ENCODE measurements at regions not wholly inside any gene's neighbourhood (a gene's known extent, or its start where the extent isn't known, plus 50 kb on each side); places are given as distances from the start of the nearest gene placed in this dataset.

- TF ChIP-seq CTCF (IDR thresholded peaks at IDR 0.05; ENCODE audit: unreplicated experiment), result no peak
- Mint-ChIP-seq H3K36me3 (ENCODE audit: insufficient read depth, unreplicated experiment) (no peaks in the 10 kb centered on the region), H3K4me1 (ENCODE audit: low read depth, unreplicated experiment) (no peaks in the 10 kb centered on the region), H3K9me3 (ENCODE audit: low read depth, unreplicated experiment) (no peaks in the 10 kb centered on the region), H3K27ac (ENCODE audit: unreplicated experiment) (no peak overlapping the region), H3K27me3 (ENCODE audit: unreplicated experiment) (no peaks in the 10 kb centered on the region), H3K4me3 (ENCODE audit: low read depth, unreplicated experiment) (no peak overlapping the region)
- no TSS peak for BruUV-seq (replicated peaks)
- intact Hi-C loops (cut with micrococcal nuclease; ENCODE audit: unreplicated experiment), result no loop called here
- no peak for DNase-seq
- CTCF ChIA-PET, result interaction anchor here (1.7 kb wide), 1 partner anchor 22 kb away, joined by 3 read pairs; no protein-coding TSS in a partner anchor
Observed at GRCh38 chr6:21965016-21965415, 331.8 kb downstream of the PRL start.

GRCh38 chr6:21965953-21966539 is 330.8 kb downstream of the PRL start:
- H3K9me3 Mint-ChIP-seq (ENCODE audit: low read depth, unreplicated experiment), result no peaks in the 10 kb centered on the region
- H3K27ac Mint-ChIP-seq (ENCODE audit: unreplicated experiment), result no peak overlapping the region
- no peaks in the 10 kb centered on the region for H3K36me3 Mint-ChIP-seq (ENCODE audit: insufficient read depth, unreplicated experiment)
- CTCF ChIA-PET, result no interaction called here
- no peaks in the 10 kb centered on the region for H3K27me3 Mint-ChIP-seq (ENCODE audit: unreplicated experiment)
- no peak for TF ChIP-seq CTCF (IDR thresholded peaks at IDR 0.05; ENCODE audit: unreplicated experiment)
- no TSS peak for BruUV-seq (replicated peaks)
- no peak for DNase-seq
- H3K4me3 Mint-ChIP-seq (ENCODE audit: low read depth, unreplicated experiment), result no peak overlapping the region
- no peaks in the 10 kb centered on the region for H3K4me1 Mint-ChIP-seq (ENCODE audit: low read depth, unreplicated experiment)
- intact Hi-C loops (cut with micrococcal nuclease; ENCODE audit: unreplicated experiment), result no loop called here

- Mint-ChIP-seq H3K4me1 (ENCODE audit: low read depth, unreplicated experiment) (peaks cover 6% of the 10 kb centered on the region), H3K27ac (ENCODE audit: unreplicated experiment) (no peak overlapping the region)
- BruUV-seq (replicated peaks), result no TSS peak
Observed at GRCh38 chr6:21967056-21967974, 329.5 kb downstream of the PRL start.

GRCh38 chr6:21968411-21968810 is 328.4 kb downstream of the PRL start:
- no peak overlapping the region for H3K4me3 Mint-ChIP-seq (ENCODE audit: low read depth, unreplicated experiment)
- H3K4me1 Mint-ChIP-seq (ENCODE audit: low read depth, unreplicated experiment), result peaks cover 6% of the 10 kb centered on the region
- CTCF ChIA-PET, result interaction anchor here (1.3 to 1.8 kb wide), 2 partner anchors 13 to 18 kb away, joined by 6 read pairs; no protein-coding TSS in a partner anchor
- H3K27me3 Mint-ChIP-seq (ENCODE audit: unreplicated experiment), result no peaks in the 10 kb centered on the region
- no TSS peak for BruUV-seq (replicated peaks)
- no peak for DNase-seq
- no peak for TF ChIP-seq CTCF (IDR thresholded peaks at IDR 0.05; ENCODE audit: unreplicated experiment)
- no peak overlapping the region for H3K27ac Mint-ChIP-seq (ENCODE audit: unreplicated experiment)
- no peaks in the 10 kb centered on the region for H3K9me3 Mint-ChIP-seq (ENCODE audit: low read depth, unreplicated experiment)
- H3K36me3 Mint-ChIP-seq (ENCODE audit: insufficient read depth, unreplicated experiment), result no peaks in the 10 kb centered on the region
- intact Hi-C loops (cut with micrococcal nuclease; ENCODE audit: unreplicated experiment), result no loop called here

More at GRCh38 chr6:21967056-21967974, 329.5 kb downstream of the PRL start:
- CTCF ChIA-PET, result interaction anchor here (1.3 to 1.8 kb wide), 3 partner anchors 12 to 29 kb away, joined by 3 to 6 read pairs (median 6); no protein-coding TSS in a partner anchor
- Mint-ChIP-seq H3K9me3 (ENCODE audit: low read depth, unreplicated experiment) (no peaks in the 10 kb centered on the region), H3K27me3 (ENCODE audit: unreplicated experiment) (no peaks in the 10 kb centered on the region), H3K4me3 (ENCODE audit: low read depth, unreplicated experiment) (no peak overlapping the region), H3K36me3 (ENCODE audit: insufficient read depth, unreplicated experiment) (no peaks in the 10 kb centered on the region)
- TF ChIP-seq CTCF (IDR thresholded peaks at IDR 0.05; ENCODE audit: unreplicated experiment), result no peak
- intact Hi-C loops (cut with micrococcal nuclease; ENCODE audit: unreplicated experiment), result no loop called here
- no peak for DNase-seq

Data from Calu3 (cell line).